HEK293 (cell line): ENCODE measurements at regions not wholly inside any gene's neighbourhood (a gene's known extent, or its start where the extent isn't known, plus 50 kb on each side); places are given as distances from the start of the nearest gene placed in this dataset.

ENCODE experiments used
- CTCF ChIA-PET: fragments of 350-600 bp; formaldehyde crosslinking; extraction: SDS; loops from one replicate; lab custom pipeline; 2021; ENCODE audit warnings: antibody characterized with exemption; lab: Yijun Ruan, JAX
- POLR2A ChIA-PET: fragments of 300-600 bp; formaldehyde crosslinking; extraction: SDS; loops from one replicate; lab custom pipeline; 2020; ENCODE audit warnings: antibody characterized with exemption, inconsistent platforms; lab: Yijun Ruan, JAX
- H3K27ac ChIP-seq: fragments of 200-500 bp; sonication (Bioruptor generic); 2 replicates; pipeline ENCODE4 v1.5.1; 2014; ENCODE audit warnings: low read depth, low read length, control low read depth, inconsistent platforms; ENCODE audit errors: extremely low read depth
- H3K36me3 ChIP-seq, 2 experiments: fragments of 200-500 bp in 1 of 2; sonication (Bioruptor generic) in 1 of 2; 1 replicate in 1 of 2; 2 replicates in 1 of 2; pipeline ENCODE4 v1.5.1; 2014 to 2017; ENCODE audit warnings: inconsistent platforms in 2 of 2, low read length in 2 of 2; ENCODE audit not compliant: control insufficient read depth in 2 of 2, insufficient read depth in 1 of 2
- H3K4me1 ChIP-seq: fragments of 200-500 bp; sonication (Bioruptor generic); 2 replicates; pipeline ENCODE4 v1.5.1; 2014; ENCODE audit warnings: mild to moderate bottlenecking, low read length, inconsistent platforms; ENCODE audit not compliant: control insufficient read depth, insufficient read depth
- H3K4me3 ChIP-seq: 2 replicates; pipeline ENCODE4 v1.5.1; 2011; ENCODE audit warnings: low read depth, mild to moderate bottlenecking, control low read depth, low read length, moderate library complexity
- H3K9me3 ChIP-seq: fragments of 200-500 bp; sonication (Bioruptor generic); 2 replicates; pipeline ENCODE4 v1.5.1; 2014; ENCODE audit warnings: low read depth, low read length, inconsistent platforms; ENCODE audit not compliant: control insufficient read depth, insufficient read depth
- BCL11B ChIP-seq: fragments of 450-650 bp; formaldehyde crosslinking; IDR thresholded peaks from 2 replicates; pipeline ENCODE4 v1.5.1; 2016; ENCODE audit warnings: low read depth, missing biosample characterization, missing genetic modification characterization
- EGR2 ChIP-seq: fragments of 450-650 bp; formaldehyde crosslinking; IDR thresholded peaks from 2 replicates; pipeline ENCODE4 v1.5.1; 2016; ENCODE audit warnings: low read depth, missing biosample characterization, missing genetic modification characterization
- SP3 ChIP-seq: fragments of 450-650 bp; formaldehyde crosslinking; IDR thresholded peaks from 2 replicates; pipeline ENCODE4 v1.5.1; 2016; ENCODE audit warnings: missing biosample characterization, missing genetic modification characterization
- ZFHX2 ChIP-seq: fragments of 450-650 bp; formaldehyde crosslinking; conservative IDR thresholded peaks from 2 replicates; pipeline ENCODE4 v1.5.1; 2016; ENCODE audit warnings: missing biosample characterization, missing genetic modification characterization
- ZIC2 ChIP-seq: fragments of 450-650 bp; formaldehyde crosslinking; IDR thresholded peaks from 2 replicates; pipeline ENCODE4 v1.5.1; 2016; ENCODE audit warnings: missing biosample characterization, missing genetic modification characterization
- ZNF121 ChIP-seq: fragments of 450-650 bp; formaldehyde crosslinking; IDR thresholded peaks from 2 replicates; pipeline ENCODE4 v1.5.1; 2016; ENCODE audit warnings: missing biosample characterization, missing genetic modification characterization
- ZNF202 ChIP-seq: fragments of 450-650 bp; formaldehyde crosslinking; IDR thresholded peaks from 2 replicates; pipeline ENCODE4 v1.5.1; 2016; ENCODE audit warnings: missing biosample characterization, missing genetic modification characterization, borderline replicate concordance
- ZNF214 ChIP-seq: fragments of 450-650 bp; formaldehyde crosslinking; IDR thresholded peaks from 2 replicates; pipeline ENCODE4 v1.5.1; 2017; ENCODE audit warnings: missing biosample characterization, mild to moderate bottlenecking, missing genetic modification characterization, borderline replicate concordance
- ZNF362 ChIP-seq: fragments of 450-650 bp; formaldehyde crosslinking; IDR thresholded peaks from 2 replicates; pipeline ENCODE4 v1.5.1; 2016; ENCODE audit warnings: missing biosample characterization, missing genetic modification characterization
- ZNF37A ChIP-seq: fragments of 450-650 bp; IDR thresholded peaks from 2 replicates; pipeline ENCODE4 v1.5.1; 2018; ENCODE audit warnings: missing biosample characterization, missing genetic modification characterization
- ZNF394 ChIP-seq: fragments of 450-650 bp; formaldehyde crosslinking; IDR thresholded peaks from 2 replicates; pipeline ENCODE4 v1.5.1; 2016; ENCODE audit warnings: missing biosample characterization, missing genetic modification characterization, mild to moderate bottlenecking, moderate library complexity, borderline replicate concordance
- ZNF398 ChIP-seq: fragments of 450-650 bp; formaldehyde crosslinking; IDR thresholded peaks from 2 replicates; pipeline ENCODE4 v1.5.1; 2017; ENCODE audit warnings: missing biosample characterization, missing genetic modification characterization
- ZNF473 ChIP-seq: fragments of 450-650 bp; formaldehyde crosslinking; IDR thresholded peaks from 2 replicates; pipeline ENCODE4 v1.5.1; 2017; ENCODE audit warnings: missing biosample characterization, missing genetic modification characterization
- ZNF510 ChIP-seq: fragments of 450-650 bp; formaldehyde crosslinking; IDR thresholded peaks from 2 replicates; pipeline ENCODE4 v1.5.1; 2018; ENCODE audit warnings: mild to moderate bottlenecking, missing genetic modification characterization, missing biosample characterization; ENCODE audit not compliant: insufficient replicate concordance
- ZNF561 ChIP-seq: fragments of 450-650 bp; IDR thresholded peaks from 2 replicates; pipeline ENCODE4 v1.5.1; 2018; ENCODE audit warnings: missing biosample characterization, missing genetic modification characterization, borderline replicate concordance
- ZNF629 ChIP-seq: fragments of 450-650 bp; formaldehyde crosslinking; IDR thresholded peaks from 2 replicates; pipeline ENCODE4 v1.5.1; 2017; ENCODE audit warnings: missing biosample characterization, missing genetic modification characterization
- ZNF837 ChIP-seq: fragments of 450-650 bp; formaldehyde crosslinking; IDR thresholded peaks from 2 replicates; pipeline ENCODE4 v1.5.1; 2016; ENCODE audit warnings: missing biosample characterization, missing genetic modification characterization
- ZSCAN16 ChIP-seq: fragments of 450-650 bp; formaldehyde crosslinking; IDR thresholded peaks from 2 replicates; pipeline ENCODE4 v1.5.1; 2016; ENCODE audit warnings: missing biosample characterization, missing genetic modification characterization
- ZSCAN30 ChIP-seq: fragments of 450-650 bp; IDR thresholded peaks from 2 replicates; pipeline ENCODE4 v1.5.1; 2018; ENCODE audit warnings: missing biosample characterization, mild to moderate bottlenecking, missing genetic modification characterization, moderate library complexity

DNA sequence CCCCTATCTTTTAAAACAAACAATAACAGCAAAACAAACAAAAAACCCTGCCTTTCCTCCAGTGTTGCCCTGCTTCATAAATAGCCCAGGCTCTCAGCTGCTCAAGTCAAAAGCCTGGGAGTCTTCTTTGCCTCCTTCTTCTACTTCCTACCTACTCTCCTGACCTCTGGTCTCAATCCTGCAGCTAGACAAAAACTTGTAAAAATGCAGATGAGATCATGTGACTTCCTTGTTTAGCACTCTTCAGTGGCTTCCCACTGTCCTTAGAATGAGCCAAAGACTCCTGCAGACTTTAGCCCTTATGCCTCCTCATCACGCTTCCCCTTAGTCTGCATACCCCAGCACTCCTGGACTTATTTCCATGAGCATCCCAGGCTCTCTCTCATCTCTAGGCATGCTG lies 55.0 kb upstream of the ZNF644 start:
- POLR2A ChIA-PET = no interaction called here

DNA sequence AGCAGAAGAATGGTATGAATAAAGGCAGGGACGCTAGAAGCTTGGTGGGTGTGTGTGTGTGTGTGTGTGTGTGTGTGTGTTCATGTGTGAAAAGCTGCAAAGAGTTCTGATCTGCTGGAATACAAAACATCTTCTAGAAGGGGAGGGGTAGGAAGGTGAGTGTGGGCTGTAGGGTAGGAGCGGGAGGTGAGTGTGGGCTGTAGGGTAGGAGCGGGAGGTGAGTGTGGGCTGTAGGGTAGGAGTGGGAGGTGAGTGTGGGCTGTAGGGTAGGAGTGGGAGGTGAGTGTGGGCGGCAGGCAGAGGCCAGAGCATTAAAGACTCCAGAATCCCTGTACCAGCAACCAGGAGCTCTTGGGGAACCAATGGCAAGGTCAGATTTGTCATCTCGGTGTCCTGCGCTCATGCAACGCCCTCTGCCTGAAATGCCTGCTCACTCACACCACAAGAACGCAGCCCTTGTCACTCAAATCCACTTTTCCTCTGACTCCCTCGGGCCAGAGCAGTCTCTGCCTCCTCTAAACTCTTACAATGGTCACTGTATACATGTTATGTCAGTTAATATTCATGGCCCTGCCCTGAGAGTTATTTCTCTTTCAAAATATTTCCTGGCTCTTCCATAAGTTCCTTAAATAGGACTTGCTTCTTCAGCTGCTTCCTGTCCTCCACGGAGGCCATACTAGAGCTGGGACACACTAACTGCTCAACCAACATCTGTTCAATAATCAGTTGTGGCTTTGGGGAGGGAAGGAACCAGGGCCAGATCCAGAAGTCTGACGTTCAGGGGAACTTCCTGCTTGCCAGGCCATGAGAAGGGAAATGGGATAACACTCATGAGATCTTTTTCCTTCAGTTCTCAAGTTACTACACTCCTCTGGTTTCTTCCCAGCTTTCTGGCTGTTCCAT lies 53.6 kb upstream of the ZNF644 start:
- no peak overlapping the region for H3K27ac ChIP-seq
- POLR2A ChIA-PET = no interaction called here
- TF ChIP-seq EGR2 (peak; percentile 98), ZNF837 (tag by site-specific recombination) (no peak), ZFHX2 (tag by site-specific recombination) (peak; percentile 98)
- H3K9me3 ChIP-seq = no peaks in the 10 kb centered on the region
- CTCF ChIA-PET = no interaction called here
- no peak overlapping the region for H3K4me3 ChIP-seq
- no peaks in the 10 kb centered on the region for H3K36me3 ChIP-seq
- no peaks in the 10 kb centered on the region for H3K4me1 ChIP-seq

More for the DNA sequence above, 55.0 kb upstream of the ZNF644 start:
- CTCF ChIA-PET = interaction anchor here (0.6 kb wide), 1 partner anchor 84 kb away, joined by 5 read pairs; no protein-coding TSS in a partner anchor
- H3K4me3 ChIP-seq = no peak overlapping the region
- H3K4me1 ChIP-seq = no peaks in the 10 kb centered on the region
- H3K36me3 ChIP-seq = no peaks in the 10 kb centered on the region
- H3K9me3 ChIP-seq = no peaks in the 10 kb centered on the region
- no peak overlapping the region for H3K27ac ChIP-seq
- TF ChIP-seq ZNF510 (tag by site-specific recombination) (no peak), ZNF214 (tag by site-specific recombination) (no peak), ZNF121 (no peak), ZNF629 (tag by site-specific recombination) (no peak), ZNF37A (tag by site-specific recombination) (no peak), ZNF362 (tag by site-specific recombination) (no peak), ZSCAN16 (tag by site-specific recombination) (no peak), SP3 (tag by site-specific recombination) (no peak), ZNF202 (tag by site-specific recombination) (no peak), ZIC2 (tag by site-specific recombination) (no peak), ZSCAN30 (tag by site-specific recombination) (no peak), BCL11B (tag by site-specific recombination) (no peak)

- Histone ChIP-seq H3K4me3 (no peak overlapping the region), H3K27ac (no peak overlapping the region), H3K36me3 (no peaks in the 10 kb centered on the region), H3K9me3 (no peaks in the 10 kb centered on the region), H3K4me1 (no peaks in the 10 kb centered on the region)
- no peak for TF ChIP-seq ZNF473 (tag by site-specific recombination)
- TF ChIP-seq ZNF394 (tag by site-specific recombination) = no peak
- TF ChIP-seq ZNF398 (tag by site-specific recombination) = no peak
- TF ChIP-seq ZNF561 = no peak
- POLR2A ChIA-PET = no interaction called here
- CTCF ChIA-PET = interaction anchor here (0.6 to 1.2 kb wide), 3 partner anchors 12 to 92 kb away, joined by 3 to 6 read pairs (median 5); no protein-coding TSS in a partner anchor
These were observed 51.5 kb upstream of the ZNF644 start for GRCh38 chr1:91073299-91073698.
